ENCODE measurements at regions not wholly inside any gene's neighbourhood (a gene's known extent, or its start where the extent isn't known, plus 50 kb on each side); places are given as distances from the start of the nearest gene placed in this dataset.

- no peak for ATAC-seq (ENCODE audit: low FRiP score in 2 of 2)
Observed at GRCh38 chr13:69423844-69424243, 683.8 kb upstream of the ATXN8OS start.

GRCh38 chr13:69418319-69418718, 689.3 kb upstream of the ATXN8OS start:
- DNase-seq (no peak), ATAC-seq (ENCODE audit: low FRiP score in 2 of 2) (no peak)
- Histone ChIP-seq H3K27me3 (no peaks in the 10 kb centered on the region), H3K27ac (no peak overlapping the region), H3K9me3 (peaks cover 0 to 9% (median 0%) of the 10 kb centered on the region in 4 donors), H3K4me1 (no peaks in the 10 kb centered on the region), H3K36me3 (no peaks in the 10 kb centered on the region), H3K4me3 (no peak overlapping the region)
- TF ChIP-seq POLR2AphosphoS5 (IDR thresholded peaks at IDR 0.05), result no peak
- TF ChIP-seq EP300 (IDR thresholded peaks at IDR 0.05), result no peak
- TF ChIP-seq CTCF (IDR thresholded peaks at IDR 0.05), result no peak
- TF ChIP-seq POLR2A (IDR thresholded peaks at IDR 0.05), result no peak

More at GRCh38 chr13:69423844-69424243, 683.8 kb upstream of the ATXN8OS start:
- no peak for DNase-seq
- no peak for TF ChIP-seq POLR2AphosphoS5 (IDR thresholded peaks at IDR 0.05)
- TF ChIP-seq EP300 (IDR thresholded peaks at IDR 0.05), result no peak
- TF ChIP-seq CTCF (IDR thresholded peaks at IDR 0.05), result no peak
- TF ChIP-seq POLR2A (IDR thresholded peaks at IDR 0.05), result no peak
- no peak overlapping the region for H3K4me3 ChIP-seq
- H3K4me1 ChIP-seq, result no peaks in the 10 kb centered on the region
- H3K27me3 ChIP-seq, result no peaks in the 10 kb centered on the region
- no peak overlapping the region for H3K27ac ChIP-seq
- H3K36me3 ChIP-seq, result no peaks in the 10 kb centered on the region
- 90 to 91% methylated on average over 2 of the region's 2 CpGs for WGBS, 2 donors
- H3K9me3 ChIP-seq, result peaks cover 0 to 21% (median 0%) of the 10 kb centered on the region in 4 donors

GRCh38 chr13:69410761-69411160, 696.9 kb upstream of the ATXN8OS start:
- Histone ChIP-seq H3K36me3 (no peaks in the 10 kb centered on the region), H3K27me3 (peaks cover 0 to 2% (median 0%) of the 10 kb centered on the region in 4 donors), H3K4me3 (no peak overlapping the region), H3K9me3 (no peaks in the 10 kb centered on the region), H3K4me1 (no peaks in the 10 kb centered on the region), H3K27ac (no peak overlapping the region)
- TF ChIP-seq EP300 (IDR thresholded peaks at IDR 0.05) (no peak), POLR2AphosphoS5 (IDR thresholded peaks at IDR 0.05) (no peak), POLR2A (IDR thresholded peaks at IDR 0.05) (no peak), CTCF (IDR thresholded peaks at IDR 0.05) (no peak)
- 83 to 92% methylated on average over 1 of the region's 1 CpG for WGBS, 2 donors
- ATAC-seq (ENCODE audit: low FRiP score in 2 of 2) (no peak), DNase-seq (no peak)

GRCh38 chr13:69391756-69392155, 715.9 kb upstream of the ATXN8OS start:
- H3K36me3 ChIP-seq, result no peaks in the 10 kb centered on the region
- no peak for DNase-seq
- no peaks in the 10 kb centered on the region for H3K4me1 ChIP-seq
- WGBS, 2 donors, result 79% methylated on average over 2 of the region's 2 CpGs
- no peak overlapping the region for H3K4me3 ChIP-seq
- H3K27me3 ChIP-seq, result no peaks in the 10 kb centered on the region
- no peak for TF ChIP-seq CTCF (IDR thresholded peaks at IDR 0.05)
- no peak for TF ChIP-seq POLR2A (IDR thresholded peaks at IDR 0.05)
- no peak for TF ChIP-seq EP300 (IDR thresholded peaks at IDR 0.05)
- TF ChIP-seq POLR2AphosphoS5 (IDR thresholded peaks at IDR 0.05), result no peak
- peaks cover 0 to 4% (median 0%) of the 10 kb centered on the region in 4 donors for H3K9me3 ChIP-seq
- H3K27ac ChIP-seq, result no peak overlapping the region
- ATAC-seq (ENCODE audit: low FRiP score in 2 of 2), result no peak

- 47 to 58% methylated on average over 4 of the region's 4 CpGs for WGBS, 2 donors
- TF ChIP-seq EP300 (IDR thresholded peaks at IDR 0.05), result no peak
- no peak for TF ChIP-seq POLR2A (IDR thresholded peaks at IDR 0.05)
- no peak for TF ChIP-seq CTCF (IDR thresholded peaks at IDR 0.05)
- TF ChIP-seq POLR2AphosphoS5 (IDR thresholded peaks at IDR 0.05), result no peak
- Histone ChIP-seq H3K27ac (no peak overlapping the region), H3K4me3 (no peak overlapping the region), H3K27me3 (no peaks in the 10 kb centered on the region), H3K36me3 (no peaks in the 10 kb centered on the region), H3K4me1 (no peaks in the 10 kb centered on the region), H3K9me3 (peaks cover 0 to 4% (median 0%) of the 10 kb centered on the region in 4 donors)
- ATAC-seq (ENCODE audit: low FRiP score in 2 of 2) (no peak), DNase-seq (no peak)
Observed at GRCh38 chr13:69389899-69390298, 717.7 kb upstream of the ATXN8OS start.

Measured in upper lobe of left lung (tissue), 6 donors.